ENCODE measurements at regions not wholly inside any gene's neighbourhood (a gene's known extent, or its start where the extent isn't known, plus 50 kb on each side); places are given as distances from the start of the nearest gene placed in this dataset.
A peak's percentile ranks its signal among the peaks of the same experiment; 100 is the strongest.

- no peaks in the 10 kb centered on the region for H3K9me3 Mint-ChIP-seq (ENCODE audit: unreplicated experiment)
- no peak overlapping the region for H2AFZ ChIP-seq (ENCODE audit: low read depth, low read length)
- H3K27me3 Mint-ChIP-seq (ENCODE audit: low read depth, unreplicated experiment): no peaks in the 10 kb centered on the region
- H3K4me3 Mint-ChIP-seq (ENCODE audit: unreplicated experiment): peak overlapping the region; percentile 27
- no peak for DNase-seq (ENCODE audit: low read depth)
- H3K27me3 ChIP-seq (ENCODE audit: insufficient read depth, low read length): no peaks in the 10 kb centered on the region
- H4K20me1 ChIP-seq (ENCODE audit: insufficient read depth, low read length): no peaks in the 10 kb centered on the region
- H3K27ac Mint-ChIP-seq (ENCODE audit: unreplicated experiment): no peak overlapping the region
- TF ChIP-seq EZH2 (IDR thresholded peaks at IDR 0.05; ENCODE audit: insufficient read depth, low read length): no peak
- no peak for TF ChIP-seq CTCF (IDR thresholded peaks at IDR 0.05; ENCODE audit: insufficient read depth, low read depth, low read length)
- H3K4me3 ChIP-seq (ENCODE audit: insufficient read depth, low read depth, low read length): no peak overlapping the region
- H3K4me1 ChIP-seq (ENCODE audit: insufficient read depth, low read length): peaks cover 14% of the 10 kb centered on the region
- no peak overlapping the region for H3K27ac ChIP-seq (ENCODE audit: low read depth, low read length)
- H3K79me2 ChIP-seq (ENCODE audit: insufficient read depth, low read length): no peaks in the 10 kb centered on the region
- H3K9ac ChIP-seq (ENCODE audit: low read length): no peak overlapping the region
- H3K4me2 ChIP-seq (ENCODE audit: low read length): no peak overlapping the region
- no peaks in the 10 kb centered on the region for H3K9me3 ChIP-seq (ENCODE audit: insufficient read depth, low read depth, low read length)
- H3K4me1 Mint-ChIP-seq (ENCODE audit: low read depth, unreplicated experiment): peaks cover 12% of the 10 kb centered on the region
- no peaks in the 10 kb centered on the region for H3K36me3 ChIP-seq (ENCODE audit: insufficient read depth, low read length)
- no peaks in the 10 kb centered on the region for H3K36me3 Mint-ChIP-seq (ENCODE audit: low read depth, unreplicated experiment)
- no peak for FAIRE-seq
These were observed 99.2 kb downstream of the OR2B2 start for GRCh38 chr6:27812805-27813492.

- DNase-seq (ENCODE audit: low read depth) (no peak), FAIRE-seq (no peak)
- Mint-ChIP-seq H3K36me3 (ENCODE audit: low read depth, unreplicated experiment) (no peaks in the 10 kb centered on the region), H3K4me1 (ENCODE audit: low read depth, unreplicated experiment) (peaks cover 12% of the 10 kb centered on the region), H3K27ac (ENCODE audit: unreplicated experiment) (no peak overlapping the region), H3K9me3 (ENCODE audit: unreplicated experiment) (no peaks in the 10 kb centered on the region), H3K27me3 (ENCODE audit: low read depth, unreplicated experiment) (no peaks in the 10 kb centered on the region), H3K4me3 (ENCODE audit: unreplicated experiment) (peak overlapping the region; percentile 54)
- Histone ChIP-seq H3K36me3 (ENCODE audit: insufficient read depth, low read length) (no peaks in the 10 kb centered on the region), H3K4me3 (ENCODE audit: insufficient read depth, low read depth, low read length) (no peak overlapping the region), H3K79me2 (ENCODE audit: insufficient read depth, low read length) (no peaks in the 10 kb centered on the region), H3K4me1 (ENCODE audit: insufficient read depth, low read length) (peaks cover 17% of the 10 kb centered on the region), H3K27ac (ENCODE audit: low read depth, low read length) (no peak overlapping the region), H3K4me2 (ENCODE audit: low read length) (no peak overlapping the region), H3K9ac (ENCODE audit: low read length) (no peak overlapping the region), H2AFZ (ENCODE audit: low read depth, low read length) (no peak overlapping the region), H3K27me3 (ENCODE audit: insufficient read depth, low read length) (no peaks in the 10 kb centered on the region), H4K20me1 (ENCODE audit: insufficient read depth, low read length) (no peaks in the 10 kb centered on the region), H3K9me3 (ENCODE audit: insufficient read depth, low read depth, low read length) (no peaks in the 10 kb centered on the region)
- TF ChIP-seq CTCF (IDR thresholded peaks at IDR 0.05; ENCODE audit: insufficient read depth, low read depth, low read length) (no peak), EZH2 (IDR thresholded peaks at IDR 0.05; ENCODE audit: insufficient read depth, low read length) (no peak)
These were observed 100.0 kb downstream of the OR2B2 start for GRCh38 chr6:27812078-27812804.

GRCh38 chr6:27811451-27811772, 100.8 kb downstream of the OR2B2 start:
- no peaks in the 10 kb centered on the region for H3K27me3 ChIP-seq (ENCODE audit: insufficient read depth, low read length)
- H2AFZ ChIP-seq (ENCODE audit: low read depth, low read length): no peak overlapping the region
- H3K9ac ChIP-seq (ENCODE audit: low read length): peak overlapping the region; percentile 90
- H4K20me1 ChIP-seq (ENCODE audit: insufficient read depth, low read length): no peaks in the 10 kb centered on the region
- H3K27ac ChIP-seq (ENCODE audit: low read depth, low read length): no peak overlapping the region
- H3K4me1 ChIP-seq (ENCODE audit: insufficient read depth, low read length): peaks cover 22% of the 10 kb centered on the region
- Mint-ChIP-seq H3K9me3 (ENCODE audit: unreplicated experiment) (no peaks in the 10 kb centered on the region), H3K4me1 (ENCODE audit: low read depth, unreplicated experiment) (peaks cover 16% of the 10 kb centered on the region), H3K27me3 (ENCODE audit: low read depth, unreplicated experiment) (no peaks in the 10 kb centered on the region), H3K27ac (ENCODE audit: unreplicated experiment) (no peak overlapping the region), H3K36me3 (ENCODE audit: low read depth, unreplicated experiment) (no peaks in the 10 kb centered on the region), H3K4me3 (ENCODE audit: unreplicated experiment) (peak overlapping the region; percentile 93)
- no peak for FAIRE-seq
- H3K4me3 ChIP-seq (ENCODE audit: insufficient read depth, low read depth, low read length): peak overlapping the region; percentile 80
- peak overlapping the region; percentile 92 for H3K4me2 ChIP-seq (ENCODE audit: low read length)
- H3K9me3 ChIP-seq (ENCODE audit: insufficient read depth, low read depth, low read length): no peaks in the 10 kb centered on the region
- no peaks in the 10 kb centered on the region for H3K36me3 ChIP-seq (ENCODE audit: insufficient read depth, low read length)
- no peak for DNase-seq (ENCODE audit: low read depth)
- H3K79me2 ChIP-seq (ENCODE audit: insufficient read depth, low read length): no peaks in the 10 kb centered on the region
- no peak for TF ChIP-seq CTCF (IDR thresholded peaks at IDR 0.05; ENCODE audit: insufficient read depth, low read depth, low read length)
- no peak for TF ChIP-seq EZH2 (IDR thresholded peaks at IDR 0.05; ENCODE audit: insufficient read depth, low read length)

Data from astrocyte (in vitro differentiated cells and primary cell).